OCI-LY7 (cell line): ENCODE measurements at regions not wholly inside any gene's neighbourhood (a gene's known extent, or its start where the extent isn't known, plus 50 kb on each side); places are given as distances from the start of the nearest gene placed in this dataset.

Source experiments
- BruUV-seq: library from RNA; stranded (reverse); fragments of 400-500 nt; replicated peaks from 2 replicates; lab custom pipeline; 2021; lab: Mats Ljungman, UMichigan
- CTCF ChIA-PET: fragments of 300-600 bp; sonication (Branson Sonifier 250); formaldehyde crosslinking; loops from one replicate; lab custom pipeline; 2022; ENCODE audit warnings: antibody characterized with exemption; ENCODE audit not compliant: unreplicated experiment; lab: Charles Lee
- POLR2A ChIA-PET: fragments of 300-600 bp; sonication (Branson Sonifier 250); formaldehyde crosslinking; loops from one replicate; lab custom pipeline; 2022; ENCODE audit warnings: antibody characterized with exemption; lab: Charles Lee
- DNase-seq: peaks from one replicate; pipeline ENCODE4 v3.0.0-alpha.2; 2015; ENCODE audit warnings: low spot score
- H2AFZ ChIP-seq: fragments of 200-600 bp; sonication (generic), shearing (Covaris generic); 2 replicates; pipeline ENCODE4 v1.6.1; 2014; ENCODE audit warnings: mild to moderate bottlenecking, antibody characterized with exemption, low read length, moderate library complexity
- H3K27ac ChIP-seq: fragments of 200-600 bp; sonication (generic); 2 replicates; pipeline ENCODE4 v1.5.1; 2014; ENCODE audit warnings: mixed run types, low read depth, mild to moderate bottlenecking, moderate library complexity, low read length, inconsistent platforms; ENCODE audit not compliant: poor library complexity, severe bottlenecking
- H3K36me3 ChIP-seq: fragments of 200-600 bp; sonication (generic); 2 replicates; pipeline ENCODE4 v1.6.1; 2014; ENCODE audit warnings: mild to moderate bottlenecking, antibody characterized with exemption, low read length, moderate library complexity, mixed read lengths; ENCODE audit not compliant: insufficient read depth
- H3K4me1 ChIP-seq: fragments of 200-600 bp; sonication (generic); 2 replicates; pipeline ENCODE4 v1.5.1; 2014; ENCODE audit warnings: mild to moderate bottlenecking, low read length; ENCODE audit not compliant: insufficient read depth, poor library complexity, severe bottlenecking
- H3K4me2 ChIP-seq: fragments of 200-600 bp; sonication (generic); 2 replicates; pipeline ENCODE4 v1.6.1; 2014; ENCODE audit warnings: mild to moderate bottlenecking, low read length
- H3K4me3 ChIP-seq: fragments of 200-600 bp; sonication (generic); 2 replicates; pipeline ENCODE4 v1.5.1; 2014; ENCODE audit warnings: mild to moderate bottlenecking, low read depth, low read length; ENCODE audit not compliant: poor library complexity, severe bottlenecking
- H3K79me2 ChIP-seq: fragments of 200-600 bp; sonication (generic); 2 replicates; pipeline ENCODE4 v1.6.1; 2016; ENCODE audit warnings: low read depth, mild to moderate bottlenecking, low read length, moderate library complexity, mixed read lengths; ENCODE audit not compliant: insufficient read depth
- H3K9me2 ChIP-seq: fragments of 200-600 bp; sonication (generic); 2 replicates; pipeline ENCODE4 v1.6.1; 2016; ENCODE audit warnings: mild to moderate bottlenecking, low read length, mixed read lengths; ENCODE audit not compliant: insufficient read depth
- H3K9me3 ChIP-seq: fragments of 200-600 bp; sonication (generic); 2 replicates; pipeline ENCODE4 v1.6.1; 2014; ENCODE audit warnings: mild to moderate bottlenecking, mixed run types, low read length, mixed read lengths
- H4K20me1 ChIP-seq: fragments of 200-600 bp; sonication (generic); 2 replicates; pipeline ENCODE4 v1.6.1; 2014; ENCODE audit warnings: mild to moderate bottlenecking, antibody characterized with exemption, low read length, moderate library complexity, mixed read lengths; ENCODE audit not compliant: insufficient read depth
- CTCF ChIP-seq: fragments of 200-600 bp; sonication (generic); conservative IDR thresholded peaks from 2 replicates; pipeline ENCODE4 v1.5.1; 2014; ENCODE audit warnings: mild to moderate bottlenecking, antibody characterized with exemption, low read length, moderate library complexity, mixed read lengths
- EZH2phosphoT487 ChIP-seq: fragments of 200-600 bp; sonication (generic); IDR thresholded peaks from 2 replicates; pipeline ENCODE4 v1.6.1; 2018; ENCODE audit warnings: low read depth, borderline replicate concordance, mild to moderate bottlenecking, mixed run types, antibody characterized with exemption, low read length, moderate library complexity, mixed read lengths
- intact Hi-C: fragments of 100-400 bp; cut with micrococcal nuclease; formaldehyde crosslinking; loops from one replicate; pipeline ENCODE4 v1.10.0; 2022; ENCODE audit not compliant: unreplicated experiment

GRCh38 chr3:177425042-177425441, 227.8 kb upstream of the TBL1XR1 start:
- Histone ChIP-seq H2AFZ (no peak overlapping the region), H3K79me2 (no peaks in the 10 kb centered on the region), H3K4me2 (no peak overlapping the region), H3K9me2 (no peaks in the 10 kb centered on the region), H3K36me3 (no peaks in the 10 kb centered on the region), H4K20me1 (no peaks in the 10 kb centered on the region), H3K4me3 (no peak overlapping the region), H3K9me3 (no peaks in the 10 kb centered on the region), H3K4me1 (no peaks in the 10 kb centered on the region), H3K27ac (no peak overlapping the region)
- BruUV-seq, result no TSS peak
- ChIA-PET POLR2A (interaction anchor here (1.0 kb wide), 1 partner anchor 277 kb away, joined by 3 read pairs; no protein-coding TSS in a partner anchor), CTCF (no interaction called here)
- TF ChIP-seq EZH2phosphoT487 (no peak), CTCF (no peak)
- no peak for DNase-seq
- intact Hi-C loops, result no loop called here

GRCh38 chr3:177426106-177426877, 229.0 kb upstream of the TBL1XR1 start:
- Histone ChIP-seq H3K9me3 (no peaks in the 10 kb centered on the region), H3K4me3 (no peak overlapping the region), H3K9me2 (no peaks in the 10 kb centered on the region), H3K27ac (no peak overlapping the region), H3K4me2 (no peak overlapping the region), H3K36me3 (no peaks in the 10 kb centered on the region), H4K20me1 (no peaks in the 10 kb centered on the region), H3K79me2 (no peaks in the 10 kb centered on the region), H2AFZ (peak overlapping the region; percentile 76; the same call in 1 of the 2 replicates), H3K4me1 (no peaks in the 10 kb centered on the region)
- ChIA-PET CTCF (no interaction called here), POLR2A (interaction anchor here (0.6 to 1.3 kb wide), 3 partner anchors 10 to 88 kb away, joined by 3 to 6 read pairs (median 3); no protein-coding TSS in a partner anchor)
- DNase-seq, result no peak
- TF ChIP-seq CTCF (no peak), EZH2phosphoT487 (no peak)
- BruUV-seq, result no TSS peak
- intact Hi-C loops, result no loop called here
